ENCODE measurements at regions not wholly inside any gene's neighbourhood (a gene's known extent, or its start where the extent isn't known, plus 50 kb on each side); places are given as distances from the start of the nearest gene placed in this dataset.

- no peak overlapping the region for H2BK20ac ChIP-seq (ENCODE audit: low read length)
- 0 out of 4 replicates have a peak, but pooled peaks cover 0 to 2% of the 10 kb centered on the region in 2 experiments for H3K9me3 ChIP-seq (ENCODE audit: insufficient read depth in 2 of 2, low read depth in 1 of 2, low read length in 1 of 2)
- POLR2A ChIA-PET (ENCODE audit: partially characterized antibody) = no interaction called here
- H2BK5ac ChIP-seq (ENCODE audit: low read depth, low read length) = no peak overlapping the region
- no peak for FAIRE-seq
- H3K27ac ChIP-seq (ENCODE audit: low read depth, low read length) = no peak overlapping the region
- 93% methylated on average over 1 of the region's 1 CpG; no CpG with 5 or more reads in 1 of the 2 experiments for WGBS, 2 experiments (ENCODE audit: extremely low coverage in 1 of 2, insufficient coverage in 1 of 2, insufficient read length in 1 of 2, insufficient replicate concordance in 2 of 2, low coverage in 1 of 2, low lambda C conversion rate in 2 of 2, missing lambda C conversion rate in 1 of 2)
- no peak for DNase-seq (ENCODE audit: low read depth in 1 of 2, low spot score in 2 of 2)
- no peaks in the 10 kb centered on the region for H3K79me1 ChIP-seq (ENCODE audit: low read depth, low read length)
- H2BK120ac ChIP-seq (replicated peaks; ENCODE audit: low read depth, low read length) = no peak overlapping the region
- no peak overlapping the region for H3K56ac ChIP-seq (replicated peaks; ENCODE audit: insufficient read length, low read depth, low read length)
- H3K9ac ChIP-seq (replicated peaks in 1 of 4; ENCODE audit: extremely low read depth in 1 of 4, low read depth in 3 of 4, low read length in 3 of 4) = no peak overlapping the region
- no peak overlapping the region for H2AK5ac ChIP-seq (ENCODE audit: low read depth, low read length)
- no peak overlapping the region for H3K14ac ChIP-seq (ENCODE audit: insufficient read length)
- no peaks in the 10 kb centered on the region for H3K36me3 ChIP-seq (ENCODE audit: control insufficient read depth in 2 of 4, insufficient read depth in 4 of 4, low read length in 3 of 4)
- no peaks in the 10 kb centered on the region for H3K4me1 ChIP-seq (replicated peaks in 1 of 4; ENCODE audit: control insufficient read depth in 3 of 4, insufficient read depth in 4 of 4, low read length in 3 of 4)
- no peak overlapping the region for H2BK15ac ChIP-seq (ENCODE audit: low read length)
- no peaks in the 10 kb centered on the region; a peak in 1 of 7 replicates for H3K27me3 ChIP-seq (replicated peaks in 1 of 4; ENCODE audit: control insufficient read depth in 3 of 4, extremely low read depth in 1 of 4, insufficient read depth in 3 of 4, low read length in 3 of 4)
- H4K91ac ChIP-seq (replicated peaks; ENCODE audit: insufficient read length, low read length) = no peak overlapping the region
- no peaks in the 10 kb centered on the region for H4K20me1 ChIP-seq (replicated peaks in 1 of 2; ENCODE audit: control insufficient read depth in 1 of 2, insufficient read depth in 2 of 2, low read length in 2 of 2)
- H3K4ac ChIP-seq (replicated peaks; ENCODE audit: insufficient read length, low read depth, low read length) = no peak overlapping the region
- H3K23me2 ChIP-seq (ENCODE audit: low read depth, low read length) = no peaks in the 10 kb centered on the region
- H2AFZ ChIP-seq (ENCODE audit: low read length) = no peak overlapping the region
- no peak overlapping the region for H3K4me3 ChIP-seq (ENCODE audit: extremely low read depth in 1 of 4, insufficient read depth in 2 of 4, low read depth in 3 of 4, low read length in 4 of 4)
- no peak overlapping the region for H3K4me2 ChIP-seq (ENCODE audit: insufficient read depth in 1 of 2, low read depth in 2 of 2, low read length in 2 of 2)
- CTCF ChIA-PET (ENCODE audit: partially characterized antibody) = no interaction called here
- TF ChIP-seq JUND (IDR thresholded peaks at IDR 0.05; ENCODE audit: low read length) (no peak), TCF12 (IDR thresholded peaks at IDR 0.05; ENCODE audit: low read depth, low read length) (no peak), HDAC6 (IDR thresholded peaks at IDR 0.05; ENCODE audit: low read depth, low read length) (no peak)
- H3K23ac ChIP-seq (ENCODE audit: insufficient read length) = no peak overlapping the region
- H4K8ac ChIP-seq (ENCODE audit: extremely low read depth, insufficient read depth, low read length) = no peak overlapping the region
- no peak overlapping the region for H3K18ac ChIP-seq (ENCODE audit: extremely low read depth, low read length)
- no peak overlapping the region for H2BK12ac ChIP-seq (ENCODE audit: low read depth, low read length)
- H4K5ac ChIP-seq (ENCODE audit: insufficient read length, low read depth, low read length) = no peak overlapping the region
- H3K79me2 ChIP-seq (ENCODE audit: control insufficient read depth in 1 of 2, insufficient read depth in 2 of 2, low read length in 2 of 2) = no peaks in the 10 kb centered on the region
Measured at GRCh38 chr2:60029566-60029883, 523.9 kb downstream of the BCL11A start.
